Upper lobe of left lung (tissue), 6 donors: ENCODE measurements at regions not wholly inside any gene's neighbourhood (a gene's known extent, or its start where the extent isn't known, plus 50 kb on each side); places are given as distances from the start of the nearest gene placed in this dataset.
A peak's percentile ranks its signal among the peaks of the same experiment; 100 is the strongest.
"Not testable (repeated sequence)": the region's sequence is repeated elsewhere in the genome, so short reads cannot be mapped to it uniquely, and the experiment has no call there.

Source experiments
- ATAC-seq, 2 donors: fragments of 200-7000 bp; cut with Tn5 transposase; one replicate each; pipeline ENCODE4 v1.9.1; 2022; ENCODE audit warnings: mild to moderate bottlenecking in 2 of 2, moderate library complexity in 2 of 2; ENCODE audit not compliant: low FRiP score in 2 of 2
- DNase-seq, 2 donors: peaks; one replicate each; pipeline ENCODE4 v3.0.0-alpha.2; 2019 to 2020
- H3K27ac ChIP-seq, 4 donors: fragments of 200-600 bp; sonication (generic); one replicate each; pipeline ENCODE4 v1.5.1; 2016 to 2019
- H3K27me3 ChIP-seq, 4 donors: fragments of 200-600 bp; sonication (generic); one replicate each; pipeline ENCODE4 v1.5.1; 2017 to 2019
- H3K36me3 ChIP-seq, 4 donors: fragments of 200-600 bp; sonication (generic); one replicate each; pipeline ENCODE4 v1.5.1; 2016 to 2019
- H3K4me1 ChIP-seq, 4 donors: fragments of 200-600 bp; sonication (generic); one replicate each; pipeline ENCODE4 v1.5.1; 2018 to 2019
- H3K4me3 ChIP-seq, 4 donors: fragments of 200-600 bp; sonication (generic); one replicate each; pipeline ENCODE4 v1.5.1; 2017 to 2019; ENCODE audit warnings: mild to moderate bottlenecking in 2 of 4, moderate library complexity in 1 of 4
- H3K9me3 ChIP-seq, 4 donors: fragments of 200-600 bp; sonication (generic); one replicate each; pipeline ENCODE4 v1.5.1; 2018 to 2019
- EP300 ChIP-seq, 4 donors: sonication (generic); formaldehyde crosslinking; IDR thresholded peaks; one replicate each; pipeline ENCODE4 v1.5.1; 2017; ENCODE audit warnings: antibody characterized with exemption in 4 of 4, control low read depth in 2 of 4
- POLR2A ChIP-seq, 4 donors: fragments of 450-650 bp; IDR thresholded peaks; one replicate each; pipeline ENCODE4 v1.5.1; 2016 to 2017; ENCODE audit warnings: antibody characterized with exemption in 4 of 4, mild to moderate bottlenecking in 2 of 4
- POLR2AphosphoS5 ChIP-seq, 2 donors: sonication (generic); formaldehyde crosslinking; IDR thresholded peaks; one replicate each; pipeline ENCODE4 v1.5.1; 2017; ENCODE audit warnings: antibody characterized with exemption in 2 of 2
- WGBS, 2 donors: methylation state at CpG; one replicate each; pipeline ENCODE4 v1.1.5; 2017 to 2018; 5-methylcytosine and 5-hydroxymethylcytosine counted together
- TF ChIP-seq, protein P1 (sequence below), 6 experiments: fragments of 450-650 bp in 4 of 6; fragments of 200-600 bp in 2 of 6; sonication (generic) in 2 of 6; IDR thresholded peaks; one replicate each; pipeline ENCODE4 v1.5.1; 2016 to 2019; ENCODE audit warnings: antibody characterized with exemption in 6 of 6
- donor health status: DM: no; HTN: no; CAD: no; lungs with moderate emphysema.
- donor health status: DM: no; HTN: yes; CAD: no; lungs with severe emphysema.

DNA sequence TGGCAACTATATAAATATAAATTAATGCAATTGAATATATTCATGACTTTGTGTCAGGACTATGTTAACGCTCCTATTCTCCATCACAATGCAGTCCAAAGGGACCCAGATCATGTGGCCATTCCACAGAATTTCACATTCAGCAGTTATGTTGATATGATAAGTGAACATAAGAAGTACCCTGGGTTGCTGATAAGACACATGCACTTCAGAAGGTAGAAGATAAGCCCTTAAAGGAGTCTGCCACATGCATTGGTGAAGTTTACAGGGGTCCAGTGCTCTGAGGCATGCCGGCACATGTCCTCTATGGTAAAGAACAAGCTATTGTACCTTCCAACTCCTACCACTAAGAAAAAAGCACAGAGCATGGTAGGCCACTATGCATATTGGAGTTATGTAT is 76.4 kb downstream of the PHAX start:
- WGBS, 2 donors: 93 to 97% methylated on average over 2 of the region's 2 CpGs

GRCh38 chr5:126680191-126680817 is 79.6 kb downstream of the PHAX start:
- no peaks in the 10 kb centered on the region for H3K36me3 ChIP-seq
- no peak overlapping the region for H3K4me3 ChIP-seq
- TF ChIP-seq, protein P1, sequence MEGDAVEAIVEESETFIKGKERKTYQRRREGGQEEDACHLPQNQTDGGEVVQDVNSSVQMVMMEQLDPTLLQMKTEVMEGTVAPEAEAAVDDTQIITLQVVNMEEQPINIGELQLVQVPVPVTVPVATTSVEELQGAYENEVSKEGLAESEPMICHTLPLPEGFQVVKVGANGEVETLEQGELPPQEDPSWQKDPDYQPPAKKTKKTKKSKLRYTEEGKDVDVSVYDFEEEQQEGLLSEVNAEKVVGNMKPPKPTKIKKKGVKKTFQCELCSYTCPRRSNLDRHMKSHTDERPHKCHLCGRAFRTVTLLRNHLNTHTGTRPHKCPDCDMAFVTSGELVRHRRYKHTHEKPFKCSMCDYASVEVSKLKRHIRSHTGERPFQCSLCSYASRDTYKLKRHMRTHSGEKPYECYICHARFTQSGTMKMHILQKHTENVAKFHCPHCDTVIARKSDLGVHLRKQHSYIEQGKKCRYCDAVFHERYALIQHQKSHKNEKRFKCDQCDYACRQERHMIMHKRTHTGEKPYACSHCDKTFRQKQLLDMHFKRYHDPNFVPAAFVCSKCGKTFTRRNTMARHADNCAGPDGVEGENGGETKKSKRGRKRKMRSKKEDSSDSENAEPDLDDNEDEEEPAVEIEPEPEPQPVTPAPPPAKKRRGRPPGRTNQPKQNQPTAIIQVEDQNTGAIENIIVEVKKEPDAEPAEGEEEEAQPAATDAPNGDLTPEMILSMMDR (IDR thresholded peaks at IDR 0.05): no peak
- TF ChIP-seq EP300 (IDR thresholded peaks at IDR 0.05): no peak
- TF ChIP-seq POLR2AphosphoS5 (IDR thresholded peaks at IDR 0.05): no peak
- TF ChIP-seq POLR2A (IDR thresholded peaks at IDR 0.05): no peak
- no peaks in the 10 kb centered on the region for H3K9me3 ChIP-seq
- 38 to 50% methylated on average over 3 to 4 of the region's 4 CpGs for WGBS, 2 donors
- peaks cover 0 to 3% (median 0%) of the 10 kb centered on the region in 4 donors for H3K4me1 ChIP-seq
- no peak for DNase-seq
- ATAC-seq: peak in 1 of 2 donors; percentile 31
- no peaks in the 10 kb centered on the region for H3K27me3 ChIP-seq
- no peak overlapping the region for H3K27ac ChIP-seq

More for the DNA sequence above, 76.4 kb downstream of the PHAX start:
- Histone ChIP-seq H3K4me1 (peaks cover 0 to 3% (median 0%) of the 10 kb centered on the region in 4 donors), H3K36me3 (no peaks in the 10 kb centered on the region), H3K27ac (no peak overlapping the region), H3K27me3 (no peaks in the 10 kb centered on the region), H3K9me3 (no peaks in the 10 kb centered on the region), H3K4me3 (no peak overlapping the region)
- no peak for ATAC-seq
- no peak for TF ChIP-seq POLR2A (IDR thresholded peaks at IDR 0.05)
- TF ChIP-seq, protein P1 (IDR thresholded peaks at IDR 0.05): no peak
- no peak for TF ChIP-seq EP300 (IDR thresholded peaks at IDR 0.05)
- no peak for TF ChIP-seq POLR2AphosphoS5 (IDR thresholded peaks at IDR 0.05)
- no peak for DNase-seq

GRCh38 chr5:126681314-126681713 is 80.6 kb downstream of the PHAX start:
- 84 to 85% methylated on average over 9 of the region's 9 CpGs for WGBS, 2 donors
- not testable (repeated sequence) for ATAC-seq, H3K4me3 ChIP-seq, DNase-seq, H3K36me3 ChIP-seq, H3K27ac ChIP-seq, H3K9me3 ChIP-seq, H3K27me3 ChIP-seq, H3K4me1 ChIP-seq

GRCh38 chr5:126681970-126682369 is 81.2 kb downstream of the PHAX start:
- Histone ChIP-seq H3K27ac (no peak overlapping the region), H3K4me3 (no peak overlapping the region), H3K27me3 (no peaks in the 10 kb centered on the region), H3K36me3 (no peaks in the 10 kb centered on the region), H3K9me3 (no peaks in the 10 kb centered on the region), H3K4me1 (no peaks in the 10 kb centered on the region)
- ATAC-seq: peak in 1 of 2 donors; percentile 39
- no peak for DNase-seq
- TF ChIP-seq EP300 (IDR thresholded peaks at IDR 0.05): no peak
- TF ChIP-seq POLR2A (IDR thresholded peaks at IDR 0.05): no peak
- TF ChIP-seq, protein P1 (IDR thresholded peaks at IDR 0.05): no peak
- no peak for TF ChIP-seq POLR2AphosphoS5 (IDR thresholded peaks at IDR 0.05)
- WGBS, 2 donors: 88 to 91% methylated on average over 6 of the region's 6 CpGs

- Histone ChIP-seq H3K9me3 (no peaks in the 10 kb centered on the region), H3K36me3 (no peaks in the 10 kb centered on the region), H3K4me3 (no peak overlapping the region), H3K27me3 (no peaks in the 10 kb centered on the region), H3K4me1 (no peaks in the 10 kb centered on the region), H3K27ac (no peak overlapping the region)
- DNase-seq (no peak), ATAC-seq (no peak)
- no peak for TF ChIP-seq POLR2AphosphoS5 (IDR thresholded peaks at IDR 0.05)
- no peak for TF ChIP-seq EP300 (IDR thresholded peaks at IDR 0.05)
- no peak for TF ChIP-seq POLR2A (IDR thresholded peaks at IDR 0.05)
- TF ChIP-seq, protein P1 (IDR thresholded peaks at IDR 0.05): no peak
- WGBS, 2 donors: 86 to 100% methylated on average over 1 of the region's 1 CpG
Measured at GRCh38 chr5:126682856-126683255, 82.1 kb downstream of the PHAX start.
